ENCODE measurements at regions not wholly inside any gene's neighbourhood (a gene's known extent, or its start where the extent isn't known, plus 50 kb on each side); places are given as distances from the start of the nearest gene placed in this dataset.
A peak's percentile ranks its signal among the peaks of the same experiment; 100 is the strongest.

GRCh38 chr11:87430821-87431220 lies 393.1 kb downstream of the TMEM135 start:
- Histone ChIP-seq H2AK5ac (ENCODE audit: insufficient read length, low read length) (no peak overlapping the region), H2BK120ac (ENCODE audit: low read depth, low read length, poor library complexity, severe bottlenecking) (no peak overlapping the region), H2BK5ac (ENCODE audit: insufficient read length, low read length) (no peak overlapping the region), H3K23me2 (ENCODE audit: insufficient read length, low read depth, low read length, poor library complexity, severe bottlenecking) (no peaks in the 10 kb centered on the region), H4K8ac (replicated peaks; ENCODE audit: insufficient read length, low read depth, low read length) (no peak overlapping the region), H3K27me3 (ENCODE audit: insufficient read depth, low read length) (no peaks in the 10 kb centered on the region), H3K9ac (ENCODE audit: extremely low read depth, insufficient read length, low read length) (no peak overlapping the region), H3K79me1 (ENCODE audit: insufficient read depth, low read depth, low read length, poor library complexity, severe bottlenecking) (no peaks in the 10 kb centered on the region), H3K27ac (ENCODE audit: insufficient read length, low read depth, low read length) (no peak overlapping the region), H2AFZ (ENCODE audit: low read length) (no peak overlapping the region), H4K20me1 (ENCODE audit: control insufficient read depth, insufficient read depth, insufficient read length) (no peaks in the 10 kb centered on the region), H3K18ac (ENCODE audit: insufficient read length, low read depth, low read length) (no peak overlapping the region), H2BK20ac (ENCODE audit: low read depth, low read length, poor library complexity, severe bottlenecking) (no peak overlapping the region), H2BK15ac (ENCODE audit: low read depth, low read length) (no peak overlapping the region), H3K56ac (ENCODE audit: insufficient read length, low read depth, low read length) (no peak overlapping the region), H3K14ac (ENCODE audit: insufficient read depth, low read length) (no peak overlapping the region), H4K91ac (ENCODE audit: insufficient read length, low read depth, low read length) (no peak overlapping the region), H3K23ac (ENCODE audit: insufficient read length, low read depth, low read length) (no peak overlapping the region), H3K79me2 (ENCODE audit: insufficient read depth, low read length) (no peaks in the 10 kb centered on the region), H2BK12ac (ENCODE audit: insufficient read length, low read depth, low read length) (no peak overlapping the region), H3K4me2 (ENCODE audit: insufficient read depth, insufficient read length, low read length) (no peak overlapping the region), H3T11ph (ENCODE audit: low read length) (no peak overlapping the region), H4K5ac (ENCODE audit: insufficient read length, low read depth, low read length) (no peak overlapping the region), H3K4ac (ENCODE audit: low read depth, low read length) (no peak overlapping the region), H3K4me1 (ENCODE audit: insufficient read depth, low read length) (peaks cover 3% of the 10 kb centered on the region; the same call in 1 of the 2 replicates), H3K9me3 (ENCODE audit: control insufficient read depth, low read depth, low read length) (no peaks in the 10 kb centered on the region)
- peaks cover 8 to 12% of the 10 kb centered on the region in 2 experiments for H3K4me1 Mint-ChIP-seq
- TF ChIP-seq CTCF (conservative IDR thresholded peaks at IDR 0.05): no peak
- 0 out of 7 replicates have a peak, but pooled peaks cover 0 to 4% (median 0%) of the 10 kb centered on the region in 3 experiments for H3K36me3 Mint-ChIP-seq (ENCODE audit: insufficient read depth in 1 of 3, low read depth in 3 of 3)
- no CpG with 5 or more reads among the region's 3 CpGs for WGBS (ENCODE audit: extremely low coverage, insufficient read length, low lambda C conversion rate)
- H3K9me3 Mint-ChIP-seq: peaks cover 0 to 3% of the 10 kb centered on the region in 2 experiments; a peak in 1 of 5 replicates
- no peak for DNase-seq
- peak overlapping the region in 1 of 3 experiments; percentile 20; a peak in 1 of 7 replicates for H3K27ac Mint-ChIP-seq
- no peaks in the 10 kb centered on the region for H3K27me3 Mint-ChIP-seq (ENCODE audit: low read depth)
- H3K4me3 Mint-ChIP-seq: no peak overlapping the region

Measured in H9 (cell line).